Spleen (tissue), 11 donors: ENCODE measurements at regions not wholly inside any gene's neighbourhood (a gene's known extent, or its start where the extent isn't known, plus 50 kb on each side); places are given as distances from the start of the nearest gene placed in this dataset.

Experiments used
- DNase-seq: peaks from one replicate; pipeline ENCODE4 v3.0.0-alpha.2; 2020
- H3K27ac ChIP-seq, 8 donors: fragments of 200-600 bp; sonication (generic) in 7 of 8; 1 replicate in 4 of 8; 2 replicates in 4 of 8; pipeline versions ENCODE4 v1.5.0 to v1.8.0; 2016 to 2021; ENCODE audit warnings: inconsistent platforms in 4 of 8, mild to moderate bottlenecking in 4 of 8, moderate library complexity in 1 of 8
- H3K27me3 ChIP-seq, 7 donors: fragments of 200-600 bp; sonication (generic) in 6 of 7; replicated peaks in 1 of 7; 1 replicate in 4 of 7; 2 replicates in 3 of 7; pipeline versions ENCODE4 v1.5.0 to v1.8.0; 2016 to 2021; ENCODE audit warnings: inconsistent platforms in 3 of 7, mild to moderate bottlenecking in 1 of 7
- H3K36me3 ChIP-seq, 6 donors: fragments of 200-600 bp; sonication (generic) in 5 of 6; 1 replicate in 4 of 6; 2 replicates in 2 of 6; pipeline versions ENCODE4 v1.5.0 to v1.8.0; 2016 to 2021; ENCODE audit warnings: inconsistent platforms in 2 of 6
- H3K4me1 ChIP-seq, 6 donors: fragments of 200-600 bp; sonication (generic) in 5 of 6; 1 replicate in 3 of 6; 2 replicates in 3 of 6; pipeline versions ENCODE4 v1.5.0 to v1.8.0; 2016 to 2021; ENCODE audit warnings: inconsistent platforms in 3 of 6
- H3K4me3 ChIP-seq, 8 donors: fragments of 200-600 bp; sonication (generic) in 7 of 8; 1 replicate in 4 of 8; 2 replicates in 4 of 8; pipeline versions ENCODE4 v1.5.0 to v1.8.0; 2016 to 2021; ENCODE audit warnings: inconsistent platforms in 4 of 8, mild to moderate bottlenecking in 4 of 8, moderate library complexity in 2 of 8
- H3K9me3 ChIP-seq, 8 donors: fragments of 200-600 bp; sonication (generic) in 7 of 8; 1 replicate in 4 of 8; 2 replicates in 4 of 8; pipeline versions ENCODE4 v1.5.0 to v1.8.0; 2016 to 2021; ENCODE audit warnings: inconsistent platforms in 4 of 8
- POLR2A ChIP-seq, 3 donors: fragments of 450-650 bp; IDR thresholded peaks; one replicate each; pipeline ENCODE4 v1.5.1; 2017; ENCODE audit warnings: antibody characterized with exemption in 3 of 3, mild to moderate bottlenecking in 1 of 3
- POLR2AphosphoS5 ChIP-seq, 3 donors: sonication (generic); formaldehyde crosslinking; IDR thresholded peaks; one replicate each; pipeline ENCODE4 v1.5.1; 2017; ENCODE audit warnings: antibody characterized with exemption in 3 of 3
- WGBS, 5 donors: extraction: QIAGEN DNeasy Blood & Tissue Kit in 3 of 5; methylation state at CpG; one replicate each; pipeline versions ENCODE4 v1.1.5 to v1.1.7; 2013 to 2018; 5-methylcytosine and 5-hydroxymethylcytosine counted together
- intact Hi-C: fragments of 100-400 bp; cut with DNase I; formaldehyde crosslinking; loops from one replicate; pipeline ENCODE4 v1.15.0; 2023; ENCODE audit warnings: low total_unique reads
- TF ChIP-seq, protein P1 (sequence below), 11 experiments: fragments of 200-600 bp in 7 of 11; fragments of 450-650 bp in 4 of 11; sonication (generic) in 4 of 11; IDR thresholded peaks in 8 of 11; conservative IDR thresholded peaks in 3 of 11; 1 replicate in 7 of 11; 2 replicates in 4 of 11; pipeline versions ENCODE4 v1.4.0 to v1.8.0; 2016 to 2021; ENCODE audit warnings: antibody characterized with exemption in 11 of 11, inconsistent platforms in 4 of 11, mild to moderate bottlenecking in 1 of 11
- donor health status: healthy with polysubstance abuse.
- donor health status: DM: no; HTN: no; CAD: no; lungs with moderate emphysema.
- donor health status: DM: no; HTN: no; CAD: no.
- donor health status: Bipolar disorder and iron deficiency.
- donor health status: healthy.
- donor health status: DM: no; HTN: no; CAD: no.
- donor health status: DM: yes; HTN: yes; CAD: no.

DNA sequence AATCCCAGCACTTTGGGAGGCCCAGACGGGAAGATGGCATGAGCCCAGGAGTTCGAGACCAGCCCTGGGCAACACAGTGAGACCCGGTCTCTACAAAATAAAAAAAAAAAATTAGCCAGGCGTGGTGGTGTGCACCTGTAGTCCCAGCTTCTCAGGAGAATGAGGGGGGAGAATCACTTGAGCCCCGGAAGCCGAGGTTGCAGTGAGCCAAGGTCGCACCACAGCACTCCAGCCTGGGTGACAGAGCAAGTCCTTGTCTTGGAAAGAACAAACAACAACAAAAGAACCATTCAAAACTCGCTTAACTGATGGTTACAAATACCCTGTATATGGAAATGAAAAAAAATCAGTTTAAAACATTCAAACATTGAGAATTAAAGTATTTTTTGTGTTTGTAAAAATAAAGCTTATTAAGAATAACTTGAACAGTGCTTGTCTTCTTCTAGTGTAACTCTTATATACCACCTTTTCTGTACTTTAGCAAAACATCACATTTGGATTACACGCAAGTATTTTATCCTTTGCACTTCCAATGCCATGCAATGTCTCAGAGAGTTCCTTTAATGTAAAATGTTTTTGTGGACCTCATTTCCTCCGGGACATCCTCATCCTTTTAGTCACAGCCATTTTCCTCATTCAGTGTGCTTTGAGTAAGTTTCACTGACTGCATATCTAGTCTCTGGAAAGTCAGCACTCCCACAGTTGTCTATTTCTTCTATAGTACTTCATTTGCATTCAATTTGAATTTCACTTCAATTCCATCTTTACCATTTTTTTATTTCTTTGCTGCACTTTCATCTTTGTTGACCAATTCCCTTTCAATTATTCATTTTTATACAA is 113.0 kb upstream of the GOLGA8J start:
- 82 to 94% (median 87%) methylated on average over 10 of the region's 10 CpGs for WGBS, 5 donors
- Histone ChIP-seq H3K4me3 (no peak overlapping the region), H3K27me3 (peaks cover 0 to 77% (median 23%) of the 10 kb centered on the region in 7 donors), H3K27ac (no peak overlapping the region), H3K36me3 (no peaks in the 10 kb centered on the region), H3K4me1 (peaks cover 0 to 5% (median 0%) of the 10 kb centered on the region in 6 donors), H3K9me3 (peaks cover 0 to 8% (median 0%) of the 10 kb centered on the region in 8 donors)
- DNase-seq: no peak
- intact Hi-C loops: no loop called here
- TF ChIP-seq POLR2A (IDR thresholded peaks at IDR 0.05) (no peak), POLR2AphosphoS5 (IDR thresholded peaks at IDR 0.05) (no peak)
- TF ChIP-seq, protein P1, sequence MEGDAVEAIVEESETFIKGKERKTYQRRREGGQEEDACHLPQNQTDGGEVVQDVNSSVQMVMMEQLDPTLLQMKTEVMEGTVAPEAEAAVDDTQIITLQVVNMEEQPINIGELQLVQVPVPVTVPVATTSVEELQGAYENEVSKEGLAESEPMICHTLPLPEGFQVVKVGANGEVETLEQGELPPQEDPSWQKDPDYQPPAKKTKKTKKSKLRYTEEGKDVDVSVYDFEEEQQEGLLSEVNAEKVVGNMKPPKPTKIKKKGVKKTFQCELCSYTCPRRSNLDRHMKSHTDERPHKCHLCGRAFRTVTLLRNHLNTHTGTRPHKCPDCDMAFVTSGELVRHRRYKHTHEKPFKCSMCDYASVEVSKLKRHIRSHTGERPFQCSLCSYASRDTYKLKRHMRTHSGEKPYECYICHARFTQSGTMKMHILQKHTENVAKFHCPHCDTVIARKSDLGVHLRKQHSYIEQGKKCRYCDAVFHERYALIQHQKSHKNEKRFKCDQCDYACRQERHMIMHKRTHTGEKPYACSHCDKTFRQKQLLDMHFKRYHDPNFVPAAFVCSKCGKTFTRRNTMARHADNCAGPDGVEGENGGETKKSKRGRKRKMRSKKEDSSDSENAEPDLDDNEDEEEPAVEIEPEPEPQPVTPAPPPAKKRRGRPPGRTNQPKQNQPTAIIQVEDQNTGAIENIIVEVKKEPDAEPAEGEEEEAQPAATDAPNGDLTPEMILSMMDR (IDR thresholded peaks at IDR 0.05 in 8 of 11, conservative IDR thresholded peaks at IDR 0.05 in 3 of 11): no peak

- peak overlapping the region in 3 of 8 donors; percentile 25 to 56 (median 30) for H3K4me3 ChIP-seq
- intact Hi-C loops: no loop called here
Observed at GRCh38 chr15:29968895-29969561, 113.7 kb upstream of the GOLGA8J start.

DNA sequence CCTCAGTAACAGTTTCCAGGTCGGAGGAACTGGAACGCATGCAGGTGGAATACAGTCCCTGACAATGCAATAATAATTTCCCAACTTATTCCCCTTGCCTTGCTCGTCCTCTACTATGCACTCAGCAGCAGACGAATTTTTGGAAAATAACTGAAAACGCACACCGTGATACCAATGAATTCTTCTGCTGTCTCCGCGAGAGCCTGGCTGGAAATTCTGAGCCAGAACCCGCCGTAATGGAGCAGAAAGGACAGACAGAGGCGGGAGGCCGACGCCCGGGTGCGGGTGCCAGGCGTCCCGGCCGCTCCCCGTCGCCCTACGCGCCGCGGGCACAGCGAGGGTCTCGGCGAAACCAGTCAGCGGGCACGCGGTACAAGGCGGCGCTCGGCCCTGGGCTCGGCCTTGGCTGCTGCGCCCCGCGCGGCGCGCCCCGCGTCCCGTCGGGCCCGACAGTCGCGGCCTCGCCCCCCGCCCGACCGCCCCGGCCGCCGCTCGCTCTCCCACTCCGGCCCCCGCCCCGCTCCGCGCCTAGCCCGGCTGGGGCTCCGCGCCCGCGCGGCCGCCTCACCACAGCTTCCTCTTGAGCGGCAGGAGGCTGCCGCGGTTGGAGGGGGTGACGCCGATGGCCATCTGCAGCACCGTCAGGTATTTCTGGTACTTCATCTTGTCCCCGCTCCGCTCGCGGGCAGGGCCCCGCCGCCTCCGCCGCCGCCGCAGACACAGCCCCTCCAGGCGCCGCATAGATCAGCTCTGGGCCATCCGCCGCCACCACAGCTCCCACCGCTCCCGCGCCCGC is 114.5 kb upstream of the GOLGA8J start:
- Histone ChIP-seq H3K27me3 (peaks cover 0 to 77% (median 23%) of the 10 kb centered on the region in 7 donors), H3K27ac (no peak overlapping the region), H3K36me3 (no peaks in the 10 kb centered on the region), H3K4me1 (peaks cover 0 to 5% (median 0%) of the 10 kb centered on the region in 6 donors), H3K9me3 (peaks cover 0 to 8% (median 0%) of the 10 kb centered on the region in 8 donors), H3K4me3 (peak overlapping the region in 3 of 8 donors; percentile 25 to 56 (median 30))
- WGBS, 5 donors: 4 to 9% (median 6%) methylated on average over 31 to 91 of the region's 91 CpGs
- TF ChIP-seq POLR2AphosphoS5 (IDR thresholded peaks at IDR 0.05) (no peak), POLR2A (IDR thresholded peaks at IDR 0.05) (no peak)
- TF ChIP-seq, protein P1 (IDR thresholded peaks at IDR 0.05 in 8 of 11, conservative IDR thresholded peaks at IDR 0.05 in 3 of 11): no peak
- no peak for DNase-seq
- intact Hi-C loops: no loop called here

More at GRCh38 chr15:29968895-29969561, 113.7 kb upstream of the GOLGA8J start:
- Histone ChIP-seq H3K27me3 (peaks cover 0 to 77% (median 23%) of the 10 kb centered on the region in 7 donors), H3K9me3 (peaks cover 0 to 8% (median 0%) of the 10 kb centered on the region in 8 donors), H3K27ac (no peak overlapping the region), H3K4me1 (peaks cover 0 to 5% (median 0%) of the 10 kb centered on the region in 6 donors), H3K36me3 (no peaks in the 10 kb centered on the region)
- WGBS, 5 donors: 20 to 50% (median 21%) methylated on average over 23 to 69 of the region's 69 CpGs
- TF ChIP-seq POLR2AphosphoS5 (IDR thresholded peaks at IDR 0.05) (no peak), POLR2A (IDR thresholded peaks at IDR 0.05) (no peak)
- TF ChIP-seq, protein P1 (IDR thresholded peaks at IDR 0.05 in 8 of 11, conservative IDR thresholded peaks at IDR 0.05 in 3 of 11): no peak
- no peak for DNase-seq
